IMR-90 (cell line): ENCODE measurements at regions not wholly inside any gene's neighbourhood (a gene's known extent, or its start where the extent isn't known, plus 50 kb on each side); places are given as distances from the start of the nearest gene placed in this dataset.

ENCODE experiments used
- ATAC-seq: fragments of 200-7000 bp; cut with Tn5 transposase; 2 replicates; pipeline ENCODE4 v1.9.1; 2020; ENCODE audit warnings: low read depth, mild to moderate bottlenecking, moderate library complexity
- BruUV-seq: library from RNA; stranded (reverse); fragments of 400-500 nt; replicated peaks from 2 replicates; lab custom pipeline; 2021; lab: Mats Ljungman, UMichigan
- CTCF ChIA-PET: fragments of 300-600 bp; formaldehyde crosslinking; extraction: SDS; loops from one replicate; lab custom pipeline; 2021; ENCODE audit warnings: antibody characterized with exemption; lab: Yijun Ruan, JAX
- POLR2A ChIA-PET: fragments of 300-600 bp; sonication (Branson Sonifier 250); formaldehyde crosslinking; loops from one replicate; lab custom pipeline; 2022; ENCODE audit warnings: antibody characterized with exemption; ENCODE audit not compliant: unreplicated experiment; lab: Charles Lee
- DNase-seq: peaks from one replicate; pipeline ENCODE4 v3.0.0; 2013
- H2AFZ ChIP-seq: replicated peaks from 2 replicates; pipeline ENCODE3; 2013; ENCODE audit warnings: low read length, mild to moderate bottlenecking; ENCODE audit not compliant: poor library complexity
- H2AK5ac ChIP-seq: 2 replicates; pipeline ENCODE4 v1.6.1; 2013; ENCODE audit warnings: low read depth, low read length, inconsistent platforms
- H2AK9ac ChIP-seq: replicated peaks from 2 replicates; pipeline ENCODE3; 2013; ENCODE audit warnings: mild to moderate bottlenecking, low read depth, low read length, moderate library complexity; ENCODE audit not compliant: poor library complexity
- H2BK120ac ChIP-seq: 2 replicates; pipeline ENCODE4 v1.6.1; 2013; ENCODE audit warnings: low read depth, low read length, inconsistent platforms
- H2BK15ac ChIP-seq: 3 replicates; pipeline ENCODE4 v1.6.1; 2013; ENCODE audit warnings: low read depth, low read length, inconsistent platforms
- H2BK20ac ChIP-seq: 2 replicates; pipeline ENCODE4 v1.6.1; 2013; ENCODE audit warnings: low read depth, mild to moderate bottlenecking, inconsistent platforms, low read length, moderate library complexity
- H2BK5ac ChIP-seq: 2 replicates; pipeline ENCODE4 v1.6.1; 2013; ENCODE audit warnings: mild to moderate bottlenecking, low read depth, low read length, inconsistent platforms; ENCODE audit not compliant: poor library complexity, severe bottlenecking
- H3K14ac ChIP-seq: replicated peaks from 2 replicates; pipeline ENCODE4 v1.6.1; 2013; ENCODE audit warnings: low read depth, low read length, inconsistent platforms
- H3K18ac ChIP-seq: 2 replicates; pipeline ENCODE4 v1.6.1; 2013; ENCODE audit warnings: low read depth, low read length, control low read depth
- H3K23ac ChIP-seq: 2 replicates; pipeline ENCODE4 v1.6.1; 2013; ENCODE audit warnings: low read depth, low read length, inconsistent platforms
- H3K27ac ChIP-seq: 2 replicates; pipeline ENCODE4 v1.5.1; 2013; ENCODE audit warnings: mild to moderate bottlenecking, control low read depth, low read length; ENCODE audit not compliant: insufficient read depth
- H3K27me3 ChIP-seq: 2 replicates; pipeline ENCODE4 v1.6.1; 2013; ENCODE audit warnings: low read length; ENCODE audit not compliant: control insufficient read depth, insufficient read depth
- H3K36me3 ChIP-seq: 2 replicates; pipeline ENCODE4 v1.6.1; 2013; ENCODE audit warnings: low read length, mixed read lengths; ENCODE audit not compliant: control insufficient read depth, insufficient read depth
- H3K4ac ChIP-seq: 2 replicates; pipeline ENCODE4 v1.6.1; 2013; ENCODE audit warnings: low read depth, low read length, inconsistent platforms
- H3K4me1 ChIP-seq: 2 replicates; pipeline ENCODE4 v1.6.1; 2013; ENCODE audit warnings: low read length, mixed read lengths; ENCODE audit not compliant: control insufficient read depth, insufficient read depth
- H3K4me2 ChIP-seq: 2 replicates; pipeline ENCODE4 v1.6.1; 2013; ENCODE audit warnings: low read depth, mild to moderate bottlenecking, control low read depth, low read length, moderate library complexity
- H3K4me3 ChIP-seq: 2 replicates; pipeline ENCODE4 v1.5.1; 2013; ENCODE audit warnings: low read depth, mild to moderate bottlenecking, control low read depth, low read length, moderate library complexity; ENCODE audit not compliant: insufficient read depth
- H3K56ac ChIP-seq: 2 replicates; pipeline ENCODE4 v1.6.1; 2013; ENCODE audit warnings: low read length, inconsistent platforms; ENCODE audit not compliant: insufficient read depth; ENCODE audit errors: extremely low read depth
- H3K79me1 ChIP-seq, 2 experiments: 2 replicates each; pipeline ENCODE4 v1.6.1; 2013; ENCODE audit warnings: low read length in 2 of 2, inconsistent platforms in 1 of 2, low read depth in 1 of 2
- H3K9ac ChIP-seq: 2 replicates; pipeline ENCODE4 v1.6.1; 2013; ENCODE audit warnings: low read depth, low read length, control low read depth
- H3K9me1 ChIP-seq: 2 replicates; pipeline ENCODE4 v1.6.1; 2013; ENCODE audit warnings: low read length, inconsistent platforms; ENCODE audit not compliant: insufficient read depth
- H3K9me3 ChIP-seq: 2 replicates; pipeline ENCODE4 v1.6.1; 2013; ENCODE audit warnings: low read length; ENCODE audit not compliant: control insufficient read depth, insufficient read depth
- H4K20me1 ChIP-seq: 2 replicates; pipeline ENCODE4 v1.6.1; 2013; ENCODE audit warnings: low read length, inconsistent platforms; ENCODE audit not compliant: insufficient read depth
- H4K5ac ChIP-seq: 2 replicates; pipeline ENCODE4 v1.6.1; 2013; ENCODE audit warnings: mild to moderate bottlenecking, low read depth, low read length, control low read depth
- H4K8ac ChIP-seq, 2 experiments: 2 replicates each; pipeline ENCODE4 v1.6.1; 2013; ENCODE audit warnings: low read depth in 2 of 2, low read length in 2 of 2, control low read depth in 1 of 2, inconsistent platforms in 1 of 2
- H4K91ac ChIP-seq: 2 replicates; pipeline ENCODE4 v1.6.1; 2013; ENCODE audit warnings: low read depth, low read length, inconsistent platforms; ENCODE audit not compliant: insufficient read depth
- ELK1 ChIP-seq: fragments of 150-350 bp; IDR thresholded peaks from 2 replicates; pipeline ENCODE4 v1.6.1; 2016; ENCODE audit warnings: low read depth, mild to moderate bottlenecking, low read length, moderate library complexity, borderline replicate concordance
- MXI1 ChIP-seq: IDR thresholded peaks from 2 replicates; pipeline ENCODE4 v1.6.1; 2012; ENCODE audit warnings: low read depth, mild to moderate bottlenecking, low read length, moderate library complexity, borderline replicate concordance
- RCOR1 ChIP-seq: IDR thresholded peaks from 2 replicates; pipeline ENCODE4 v1.6.1; 2012; ENCODE audit warnings: mild to moderate bottlenecking, low read length, improper control_type of control experiment; ENCODE audit not compliant: insufficient replicate concordance
- WGBS, 2 experiments: methylation state at CpG; one replicate each; pipeline versions ENCODE4 v1.1.5 to v1.1.7; 2013; ENCODE audit warnings: missing lambda C conversion rate in 2 of 2; ENCODE audit not compliant: insufficient read length in 1 of 2; ENCODE audit errors: extremely low coverage in 2 of 2; 5-methylcytosine and 5-hydroxymethylcytosine counted together
- dilution Hi-C: fragments of 300-500 bp; cut with HindIII; formaldehyde crosslinking; loops from one replicate; pipeline ENCODE4 v1.14.3; 2018; ENCODE audit warnings: low sequenced_read_pairs; ENCODE audit not compliant: unreplicated experiment
- in situ Hi-C: fragments of 300-500 bp; cut with MboI; formaldehyde crosslinking; loops from 3 replicates; pipeline ENCODE4 v1.14.3; 2019; ENCODE audit warnings: low sequenced_read_pairs, inconsistent platforms, mixed read lengths
- intact Hi-C: fragments of 100-400 bp; cut with micrococcal nuclease; formaldehyde crosslinking; loops from 2 replicates; pipeline ENCODE4 v1.10.0; 2022

- ChIA-PET CTCF (no interaction called here), POLR2A (no interaction called here)
- no peak overlapping the region for H3K27ac ChIP-seq
- H3K4me2 ChIP-seq = no peak overlapping the region
- no peak overlapping the region for H4K91ac ChIP-seq
- H3K9ac ChIP-seq = no peak overlapping the region
- intact Hi-C loops = no loop called here
- H3K4me3 ChIP-seq = no peak overlapping the region
- DNase-seq (no peak), ATAC-seq (no peak)
- dilution Hi-C loops = no loop called here
- no peaks in the 10 kb centered on the region for H3K79me1 ChIP-seq
- WGBS, 2 experiments = no CpG with 5 or more reads among the region's 1 CpG
- H3K18ac ChIP-seq = no peak overlapping the region
- no peak overlapping the region for H2BK20ac ChIP-seq
- H2AFZ ChIP-seq = no peak overlapping the region
- peaks cover 2% of the 10 kb centered on the region; the same call in 1 of the 2 replicates for H3K9me3 ChIP-seq
- H4K5ac ChIP-seq = no peak overlapping the region
- H3K14ac ChIP-seq = no peak overlapping the region
- H2BK15ac ChIP-seq = no peak overlapping the region
- no peaks in the 10 kb centered on the region for H3K36me3 ChIP-seq
- no peak overlapping the region for H2BK120ac ChIP-seq
- H3K56ac ChIP-seq = no peak overlapping the region
- H2AK9ac ChIP-seq = no peak overlapping the region
- no peaks in the 10 kb centered on the region for H3K27me3 ChIP-seq
- H3K23ac ChIP-seq = no peak overlapping the region
- in situ Hi-C loops = no loop called here
- no peak overlapping the region for H2BK5ac ChIP-seq
- no peak overlapping the region for H3K4ac ChIP-seq
- TF ChIP-seq RCOR1 = no peak
- no peak for TF ChIP-seq ELK1
- TF ChIP-seq MXI1 = no peak
- no TSS peak for BruUV-seq
- H3K4me1 ChIP-seq = no peaks in the 10 kb centered on the region
- H2AK5ac ChIP-seq = no peak overlapping the region
- H3K9me1 ChIP-seq = no peaks in the 10 kb centered on the region
- H4K8ac ChIP-seq = no peak overlapping the region
- H4K20me1 ChIP-seq = no peaks in the 10 kb centered on the region
Observed at GRCh38 chr14:40271480-40271879, 839.2 kb upstream of the FBXO33 start.
